Dermis blood vessel endothelial cell (primary cell): ENCODE measurements at regions not wholly inside any gene's neighbourhood (a gene's known extent, or its start where the extent isn't known, plus 50 kb on each side); places are given as distances from the start of the nearest gene placed in this dataset.
A peak's percentile ranks its signal among the peaks of the same experiment; 100 is the strongest.

Experiments used
- DNase-seq: peaks from one replicate; pipeline ENCODE4 v3.0.0; 2010

DNA sequence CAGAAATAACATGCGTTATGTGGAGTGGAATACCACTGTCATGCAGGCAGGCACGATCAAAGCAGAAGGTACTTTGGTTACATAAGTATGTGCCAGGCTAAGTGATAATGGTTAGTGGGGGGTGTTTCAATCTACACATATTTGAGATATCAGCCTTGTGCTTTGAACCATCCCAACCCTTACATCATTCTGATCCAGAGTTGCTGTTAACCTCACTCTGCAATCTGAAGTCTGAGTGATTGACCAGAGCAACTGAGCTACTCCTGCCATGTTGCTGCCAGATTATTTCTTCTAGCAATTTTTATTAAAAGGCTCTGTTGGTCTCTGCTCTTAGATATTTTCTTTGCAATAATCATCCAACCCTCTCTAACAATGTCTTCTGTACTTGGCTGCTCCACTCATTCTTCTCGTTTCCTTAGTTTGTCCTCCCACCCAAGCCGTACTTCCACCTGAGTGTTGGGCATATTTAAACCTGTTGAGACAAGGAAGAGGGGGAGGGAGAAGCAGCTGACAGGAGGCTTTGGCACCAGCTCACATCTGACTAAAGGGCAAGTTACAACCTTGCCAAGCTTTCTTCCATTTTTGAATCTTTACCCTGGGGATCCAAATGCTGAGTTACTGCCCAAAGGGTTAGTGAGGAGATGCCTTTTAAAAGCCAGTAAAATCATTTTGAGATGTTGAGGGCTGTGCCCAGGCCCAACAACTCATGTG lies 114.1 kb upstream of the SESN3 start:
- no peak for DNase-seq

DNA sequence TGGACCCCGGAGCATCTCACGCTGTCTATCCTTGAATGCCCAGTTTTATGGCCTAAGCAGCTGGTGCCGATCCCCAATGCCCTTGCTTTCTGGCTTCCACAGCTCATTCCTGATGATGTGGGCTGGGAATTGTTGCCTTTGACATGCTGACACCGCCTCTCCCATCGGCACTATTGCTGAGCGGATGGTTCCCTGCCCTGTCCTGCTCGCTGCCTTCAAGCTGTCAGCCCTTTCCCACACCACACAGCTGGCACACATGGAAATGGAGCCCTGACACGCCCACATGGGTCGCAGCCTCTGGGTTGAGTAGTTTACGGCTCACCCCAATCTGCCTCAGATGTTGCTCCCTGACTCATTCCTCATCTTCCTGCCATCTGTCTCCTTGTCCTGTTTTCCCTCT lies 110.2 kb upstream of the SESN3 start:
- no peak for DNase-seq

DNA sequence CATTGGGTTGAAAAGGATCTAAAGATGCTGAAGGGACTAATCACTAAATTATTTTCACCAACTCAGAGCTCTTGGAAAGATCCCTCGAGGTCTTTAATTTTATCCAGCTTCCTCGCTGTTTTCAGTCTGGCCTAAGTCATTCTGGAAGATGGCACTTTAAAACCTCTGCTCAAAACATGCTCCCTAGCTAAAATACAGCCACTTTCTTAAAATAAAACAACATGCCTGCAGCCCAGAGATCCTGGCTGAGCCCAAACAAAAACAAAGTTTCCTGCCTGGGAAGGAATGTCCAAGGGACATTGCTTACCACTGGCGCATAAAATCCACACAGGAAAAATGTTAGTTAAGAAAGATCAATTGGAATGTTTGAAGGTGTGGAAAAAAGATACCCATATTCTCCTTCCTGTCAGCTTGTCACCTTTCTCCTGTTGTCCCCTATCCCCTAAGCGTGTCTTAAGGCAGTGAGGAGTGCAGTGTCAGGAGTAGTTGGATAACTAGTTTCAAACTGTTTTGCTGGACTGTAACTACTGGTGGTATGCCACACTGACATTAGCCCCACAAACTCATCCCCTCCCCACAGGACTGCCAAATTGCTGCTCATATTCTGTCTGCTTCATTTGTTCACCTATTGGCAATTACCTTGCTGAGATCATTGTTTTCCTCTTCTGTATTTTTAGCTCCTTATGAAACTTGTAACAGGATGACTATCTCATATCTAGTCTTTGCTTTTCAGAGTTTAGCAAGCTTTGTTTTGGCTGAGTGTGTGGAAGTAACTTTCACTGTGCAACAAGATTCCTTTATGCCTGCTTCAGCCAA lies 108.3 kb upstream of the SESN3 start:
- DNase-seq, result no peak

DNA sequence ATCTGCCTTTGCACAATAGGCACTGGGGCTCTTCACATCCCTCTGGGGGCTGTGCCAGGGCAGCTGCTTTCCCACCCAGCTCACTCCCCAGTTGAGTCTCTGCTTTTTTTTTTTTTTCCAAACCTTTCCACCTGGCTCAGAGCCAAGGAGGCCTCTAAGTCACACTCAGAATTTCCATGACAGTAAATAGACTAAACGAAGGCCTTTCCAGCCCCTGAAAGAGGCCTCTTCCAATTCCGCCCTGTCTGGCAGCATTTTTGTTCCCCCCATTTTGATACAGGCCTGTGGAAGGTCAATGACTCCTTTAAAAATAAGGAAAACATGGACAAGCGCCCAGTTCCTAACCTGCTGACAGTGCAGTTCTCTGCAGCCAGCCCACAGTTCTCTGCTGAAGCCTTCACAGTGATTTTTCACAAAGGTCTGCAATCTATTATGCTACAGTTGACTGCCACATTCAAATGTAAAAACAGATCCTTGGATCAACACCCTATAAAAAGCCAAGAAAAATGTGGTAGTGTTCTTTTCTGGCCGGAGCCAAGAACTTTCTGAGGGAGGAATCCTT lies 107.5 kb upstream of the SESN3 start:
- peak; percentile 30 for DNase-seq

DNA sequence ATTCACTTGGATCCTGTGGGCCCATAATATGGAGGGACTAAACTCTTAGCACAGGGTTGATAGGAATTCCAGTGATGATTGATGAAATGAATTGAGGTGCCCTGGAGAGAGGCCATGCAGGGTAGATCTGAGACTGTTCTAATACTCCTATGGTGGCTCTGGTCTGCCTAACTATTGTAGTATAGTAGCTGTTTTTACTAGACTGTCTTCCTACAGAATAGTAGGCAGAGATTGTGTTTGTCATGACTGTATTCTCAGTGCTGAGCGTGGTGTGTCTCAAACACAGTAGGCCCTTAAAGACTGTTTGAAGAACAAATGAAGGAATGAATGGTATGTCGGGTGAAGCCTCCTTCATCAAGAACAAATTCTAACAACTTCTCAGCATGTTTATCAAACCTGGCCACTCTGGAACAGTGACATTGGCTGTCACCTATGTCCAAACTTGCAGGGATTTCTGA lies 107.0 kb upstream of the SESN3 start:
- DNase-seq, result no peak

DNA sequence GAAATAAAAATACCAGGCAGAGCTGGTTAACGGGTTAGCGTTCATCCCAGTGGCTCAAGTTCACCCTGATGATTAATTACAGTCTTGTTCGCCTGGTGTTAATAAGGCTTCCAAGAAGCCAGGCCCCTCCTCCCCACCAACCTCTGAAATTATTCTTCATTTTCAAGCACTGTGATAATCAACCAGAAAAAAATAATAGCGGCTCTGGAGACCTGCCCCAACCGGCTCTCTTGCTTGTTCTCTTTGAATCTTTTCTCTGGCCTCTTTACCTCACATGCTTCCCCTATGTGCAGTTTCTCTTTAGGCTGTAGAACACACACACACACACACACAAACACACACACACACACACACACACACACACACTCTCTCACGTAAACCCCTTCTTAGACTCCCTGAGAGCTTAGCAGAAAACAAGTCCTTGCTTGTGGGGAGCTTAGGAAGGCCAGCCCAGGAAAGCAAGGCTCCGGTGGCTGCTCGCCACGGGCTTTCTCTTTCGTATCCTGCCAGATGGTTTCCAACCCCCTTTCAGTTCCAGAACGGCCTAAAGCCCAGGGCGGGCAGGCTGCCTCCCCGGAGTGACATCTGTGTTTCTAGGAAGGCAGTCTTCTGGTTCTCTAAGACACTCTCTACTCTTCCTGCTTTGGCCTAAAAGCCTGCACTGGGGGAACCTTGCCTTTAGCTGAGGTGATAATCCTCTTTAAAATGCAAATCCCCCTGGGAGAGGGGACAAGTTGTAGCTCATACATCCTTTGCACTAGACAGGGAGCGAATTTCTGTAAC lies 106.4 kb upstream of the SESN3 start:
- peak; percentile 44 for DNase-seq

DNA sequence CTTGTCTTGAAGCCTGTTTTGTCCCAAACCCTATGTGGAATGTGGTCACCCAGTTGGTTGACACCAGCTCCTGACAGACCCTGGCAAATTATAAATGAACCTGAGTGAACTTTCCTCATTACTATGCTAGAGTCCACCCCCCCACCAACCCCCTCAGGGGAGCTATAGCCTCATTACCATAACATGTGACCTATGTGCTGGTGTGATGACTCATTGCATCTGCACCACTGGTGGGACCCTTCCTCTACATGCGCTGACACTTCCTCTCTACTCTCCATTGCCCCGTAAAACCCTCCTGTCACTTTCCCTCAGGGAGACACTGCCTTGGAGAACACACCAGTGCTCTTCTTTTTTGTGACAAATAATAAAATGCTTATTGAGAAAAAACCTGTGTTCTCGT lies 105.0 kb upstream of the SESN3 start:
- no peak for DNase-seq

DNA sequence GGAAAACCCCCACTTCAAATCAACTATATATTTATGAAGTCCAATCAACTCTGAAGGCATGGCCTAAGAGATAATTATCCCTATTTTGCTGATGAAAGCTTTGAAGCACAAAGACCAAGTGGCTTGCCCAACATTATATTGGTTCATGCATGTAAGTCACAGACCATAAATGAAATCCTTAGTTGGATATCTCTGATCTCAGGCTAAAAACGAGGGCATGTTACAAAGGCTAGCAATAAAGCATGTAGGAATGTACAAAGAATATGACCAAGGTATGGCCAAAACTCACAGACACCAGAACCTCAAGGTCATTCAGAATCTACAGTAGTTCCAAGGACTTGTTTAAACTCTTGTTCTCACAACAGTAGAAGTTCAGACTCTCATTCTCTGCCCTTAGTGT lies 100.2 kb upstream of the SESN3 start:
- no peak for DNase-seq

DNA sequence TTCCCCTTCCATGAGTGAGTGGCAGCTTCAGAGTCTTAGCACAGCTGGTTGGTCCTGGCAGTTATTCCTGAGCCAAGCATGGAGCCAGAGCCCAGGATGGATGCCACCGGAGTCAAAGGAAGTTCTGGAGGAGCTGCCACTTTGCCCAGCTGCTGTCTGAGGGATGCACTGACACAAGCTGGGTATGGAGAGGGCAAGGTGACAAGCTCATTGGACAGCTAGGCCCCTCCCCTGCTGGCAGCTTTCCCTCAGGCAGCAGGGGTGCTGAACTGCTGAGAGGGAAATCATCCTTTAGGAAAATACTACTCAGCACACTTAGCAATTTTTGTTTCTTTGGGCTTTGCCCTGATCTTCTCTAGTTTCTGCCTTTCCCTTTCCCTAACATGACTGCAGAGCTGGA lies 99.3 kb upstream of the SESN3 start:
- no peak for DNase-seq

DNA sequence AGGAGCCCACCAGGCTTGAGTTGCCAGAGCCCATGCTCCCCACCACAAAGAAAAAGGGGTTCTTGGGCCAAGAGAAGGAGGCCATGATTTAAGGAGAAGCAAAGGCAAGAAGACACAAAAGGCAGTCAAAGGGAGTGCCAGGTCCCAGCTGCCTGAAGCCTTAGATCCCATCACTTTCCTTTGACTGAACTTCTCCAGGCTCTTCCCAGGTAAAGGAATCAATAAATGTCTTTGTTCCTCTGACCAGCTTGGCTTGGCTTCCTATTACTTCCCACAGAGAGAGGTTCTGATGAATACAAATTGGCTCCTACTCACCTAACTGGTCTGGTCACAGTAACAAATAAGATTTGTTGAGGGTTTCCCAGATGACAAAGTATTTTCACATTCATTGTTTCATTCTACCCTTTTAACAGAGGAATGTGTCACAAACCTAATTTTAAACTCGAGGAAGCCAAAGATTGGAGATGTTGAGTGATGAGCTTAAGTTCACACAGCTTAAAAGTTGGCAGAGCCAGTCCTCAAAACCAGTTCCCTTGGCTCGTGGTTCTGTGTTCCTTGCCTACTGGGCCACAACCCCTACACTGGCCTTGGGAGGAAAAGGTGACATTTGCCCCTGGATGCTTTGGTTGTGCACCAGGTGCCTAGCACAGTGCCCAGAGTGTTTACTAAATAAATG lies 96.4 kb upstream of the SESN3 start:
- no peak for DNase-seq

DNA sequence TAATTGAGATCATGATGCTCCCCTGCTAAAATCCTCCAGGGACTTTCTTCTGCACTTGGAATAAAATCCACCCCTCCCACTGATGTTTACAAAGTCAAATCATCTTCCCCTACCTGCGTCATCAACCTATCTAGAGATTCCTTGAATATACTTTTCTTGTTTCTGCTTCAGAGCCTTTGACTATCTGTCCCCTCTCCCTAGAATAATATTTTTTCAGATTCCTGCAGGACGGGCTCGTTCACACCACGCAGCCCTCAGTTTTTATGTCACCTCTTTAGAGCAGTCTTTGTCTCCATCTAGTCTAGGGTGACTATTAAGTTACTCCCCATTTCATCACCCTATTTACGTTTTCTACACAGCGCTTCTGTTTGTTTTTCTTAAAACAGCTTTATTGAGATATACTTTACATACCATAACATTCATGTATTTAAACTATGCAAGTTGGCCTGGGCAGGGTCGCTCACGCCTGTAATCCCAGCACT lies 94.8 kb upstream of the SESN3 start:
- DNase-seq, result no peak

DNA sequence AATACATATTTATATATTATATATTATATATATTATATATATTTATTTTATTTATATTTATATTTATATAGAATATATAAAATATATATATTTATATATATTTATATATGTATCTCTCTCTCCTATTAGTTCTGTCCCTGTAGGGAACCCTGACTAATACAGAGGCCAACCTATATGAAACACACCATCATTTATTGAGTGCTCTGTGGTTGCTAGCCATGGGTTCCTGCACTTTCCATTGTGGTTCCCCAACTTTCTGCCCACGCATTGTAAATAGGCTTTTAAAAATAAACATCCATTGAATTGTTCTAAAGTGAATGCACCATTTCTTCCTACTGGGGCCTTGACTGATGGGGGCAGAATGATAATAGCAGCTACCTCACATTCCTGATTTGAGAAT lies 93.8 kb upstream of the SESN3 start:
- no peak for DNase-seq

DNA sequence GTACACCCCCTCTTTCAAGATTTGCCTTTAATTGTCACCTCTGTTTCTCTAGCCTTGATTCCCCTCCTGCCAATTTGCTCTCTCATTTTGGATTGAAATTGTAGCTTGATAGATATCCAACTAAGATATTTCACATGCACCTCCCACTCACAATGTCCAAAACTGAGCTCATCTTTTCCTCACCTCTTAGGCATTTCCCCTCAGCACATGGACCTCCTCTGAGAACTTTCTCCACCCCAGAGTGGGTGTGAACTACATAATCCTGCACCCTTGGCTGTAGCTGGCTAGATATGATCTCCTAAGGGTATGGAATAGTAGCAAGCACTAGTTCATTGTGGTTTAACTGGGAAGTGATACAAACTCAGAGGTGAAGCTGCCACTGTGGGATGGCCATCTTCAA lies 91.5 kb upstream of the SESN3 start:
- no peak for DNase-seq

DNA sequence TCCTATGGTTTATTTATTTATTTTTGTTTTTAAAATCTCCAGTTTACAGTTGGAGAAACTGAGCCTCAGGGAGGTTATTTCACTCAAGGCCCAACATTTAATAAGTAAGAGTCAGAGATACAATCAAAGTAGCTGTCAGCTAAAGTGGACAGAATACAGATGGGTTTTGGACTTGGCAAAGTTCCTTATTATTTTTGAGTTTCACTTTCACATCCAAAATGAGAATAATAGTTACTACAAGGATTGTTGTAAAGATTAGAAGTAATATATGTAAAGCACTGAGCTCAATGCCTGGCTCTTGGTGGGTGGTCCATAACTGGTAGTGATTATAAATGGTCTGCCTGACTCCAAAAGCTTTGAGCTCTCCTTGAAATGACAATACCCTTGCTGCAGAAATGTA lies 87.5 kb upstream of the SESN3 start:
- DNase-seq, result no peak

DNA sequence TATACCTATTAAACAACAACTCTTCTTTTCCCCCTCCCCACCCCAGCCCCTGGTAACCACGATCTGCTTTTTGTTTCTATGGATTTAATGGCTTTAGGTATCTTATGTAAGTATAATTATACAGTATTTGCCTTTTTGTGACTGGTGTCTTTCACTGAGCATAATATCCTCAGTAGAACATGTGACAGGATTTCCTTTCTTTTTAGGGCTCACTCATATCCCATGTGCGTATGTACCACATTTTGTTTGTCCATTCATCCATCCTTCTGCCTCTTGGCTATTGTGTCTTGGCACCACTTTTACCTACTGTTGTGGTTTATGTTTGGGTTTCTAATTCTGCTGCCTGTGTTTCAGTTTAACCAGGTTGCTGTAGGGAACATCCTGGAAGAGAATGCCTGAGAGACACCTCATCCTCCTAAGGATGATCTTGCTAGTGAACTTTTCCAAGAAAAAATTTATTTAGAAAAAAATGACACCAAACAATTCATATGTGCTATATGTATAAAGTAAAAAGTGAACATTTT lies 77.6 kb upstream of the SESN3 start:
- DNase-seq, result no peak

DNA sequence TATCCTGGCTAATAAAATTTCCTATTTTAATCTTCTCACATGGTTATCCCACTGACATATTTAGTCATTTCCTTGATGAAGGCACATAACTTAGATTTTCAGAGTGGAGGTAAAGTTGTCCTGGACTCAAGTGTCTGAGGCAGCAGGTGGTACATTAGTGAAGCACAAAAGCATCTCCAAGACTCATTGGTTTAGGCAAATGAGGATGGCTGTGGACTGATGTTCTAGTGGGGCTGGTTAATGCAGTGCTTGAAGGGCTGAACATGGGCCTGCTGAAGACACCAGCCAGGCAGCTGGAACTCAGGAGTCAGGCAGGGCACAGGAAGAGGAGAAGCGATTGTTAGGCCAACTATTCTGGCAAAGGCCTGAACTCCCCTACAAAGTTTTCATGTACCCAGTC lies 76.3 kb upstream of the SESN3 start:
- no peak for DNase-seq

DNA sequence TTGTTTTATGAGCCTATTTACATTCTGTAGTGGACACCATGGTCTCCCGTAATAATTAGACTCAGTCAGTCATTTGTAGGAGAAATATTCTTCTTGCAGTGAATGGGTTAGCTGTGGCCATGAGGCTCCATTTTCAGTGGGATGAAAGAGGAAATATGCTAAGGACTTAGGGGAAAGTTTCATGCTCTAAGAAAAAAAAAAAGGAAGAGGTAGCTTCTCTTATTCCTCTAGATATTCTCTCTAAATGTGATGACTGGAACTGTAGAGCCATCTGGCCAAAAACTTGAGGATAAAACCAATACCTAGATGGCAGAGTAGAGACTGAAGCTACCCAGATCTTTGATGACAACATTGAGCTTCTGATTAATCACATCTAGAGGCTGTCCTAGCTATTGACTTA lies 75.8 kb upstream of the SESN3 start:
- DNase-seq, result no peak

DNA sequence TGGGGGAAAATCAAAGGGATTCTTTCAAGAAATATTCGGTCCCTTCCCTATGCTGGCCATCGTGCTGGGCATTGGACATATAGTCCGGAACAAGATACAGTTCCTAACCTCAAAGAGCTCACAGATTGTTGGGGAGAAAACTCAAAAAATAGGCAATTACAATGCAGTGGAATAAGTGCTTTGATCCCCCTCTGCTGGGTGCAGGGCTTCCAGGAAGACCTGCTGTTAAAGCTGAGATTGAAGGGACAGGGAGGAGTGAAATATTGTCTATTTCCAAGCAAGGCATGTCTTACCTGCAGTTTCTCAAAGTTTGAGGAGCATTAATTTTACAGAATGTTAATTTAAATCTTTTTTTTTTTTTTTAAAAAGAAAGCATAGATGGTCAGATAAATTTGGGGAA lies 75.1 kb upstream of the SESN3 start:
- DNase-seq, result no peak

DNA sequence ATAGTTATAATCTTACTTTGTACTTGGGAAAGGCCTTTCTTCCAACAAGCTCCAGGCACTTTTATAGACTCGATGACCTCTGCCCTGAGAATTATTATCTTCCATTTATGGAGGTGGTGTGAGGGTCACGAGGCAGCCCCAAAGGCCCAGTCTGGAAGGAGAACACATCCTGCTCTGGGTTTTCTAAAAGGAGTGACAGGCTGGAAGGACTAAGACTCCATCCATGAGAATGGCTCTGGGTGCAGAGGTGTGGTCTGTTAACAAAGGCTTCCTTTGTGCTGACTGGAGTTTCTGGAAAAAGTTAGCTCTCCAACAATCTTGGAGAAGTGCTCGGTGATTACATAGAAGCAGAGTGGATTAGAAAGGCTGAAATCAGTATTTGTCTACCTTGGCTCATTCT lies 74.7 kb upstream of the SESN3 start:
- no peak for DNase-seq

DNA sequence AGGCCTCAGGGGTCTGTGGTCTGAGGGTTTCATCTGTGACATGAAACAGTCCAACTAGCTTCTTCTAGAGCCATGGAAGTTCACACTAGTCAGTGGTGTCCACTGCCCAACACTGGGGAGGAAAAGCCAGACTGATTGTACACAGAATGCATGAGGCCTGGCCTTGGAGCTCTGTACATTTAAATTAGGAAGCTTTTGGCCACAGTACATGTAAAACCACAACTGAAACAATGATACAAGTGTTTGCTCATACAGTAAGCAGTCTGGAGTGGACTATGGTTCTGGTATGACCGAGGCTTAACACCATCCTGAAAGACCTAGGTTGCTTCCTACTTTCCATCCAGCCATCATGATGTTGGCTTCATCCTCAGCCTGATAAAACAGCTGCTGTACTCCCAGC lies 73.8 kb upstream of the SESN3 start:
- no peak for DNase-seq

DNA sequence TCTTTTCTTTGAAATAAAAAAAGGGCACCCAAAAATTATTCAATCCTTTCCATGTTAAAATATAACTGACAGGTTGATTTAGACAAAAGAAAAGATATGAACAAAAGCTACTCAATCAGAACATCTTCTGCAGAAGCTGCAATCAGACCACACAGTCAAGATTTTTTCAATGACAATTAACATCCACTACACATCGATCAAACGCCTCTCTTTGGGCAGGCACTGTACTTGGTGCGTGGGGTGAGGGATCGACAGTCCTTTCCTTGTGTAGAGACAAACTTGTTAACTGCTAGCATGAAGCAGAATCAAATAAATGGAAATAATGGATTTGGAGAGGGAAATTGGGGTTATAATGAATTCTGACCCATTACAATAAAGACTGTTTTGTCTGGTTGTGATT lies 71.2 kb upstream of the SESN3 start:
- DNase-seq, result no peak

DNA sequence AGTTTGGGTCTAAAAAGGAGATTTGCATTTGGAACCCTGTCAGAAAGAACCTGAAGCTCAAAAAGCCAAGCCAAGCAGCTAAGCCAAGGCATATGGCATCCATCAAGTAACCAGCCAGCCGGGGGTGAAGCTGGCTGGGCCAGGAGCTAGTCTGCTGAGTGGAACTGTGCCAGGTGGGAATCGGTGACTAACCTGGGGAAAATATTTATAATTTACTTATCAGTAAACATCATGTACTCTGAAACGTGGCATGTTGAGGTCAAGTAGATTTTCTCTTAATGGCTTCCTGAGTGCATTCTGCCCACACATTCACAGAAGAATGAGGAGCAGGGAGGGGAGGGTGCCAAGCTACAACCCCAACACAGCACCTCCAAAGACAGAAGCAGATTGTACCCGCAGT lies 70.5 kb upstream of the SESN3 start:
- no peak for DNase-seq
